ENCODE measurements at regions not wholly inside any gene's neighbourhood (a gene's known extent, or its start where the extent isn't known, plus 50 kb on each side); places are given as distances from the start of the nearest gene placed in this dataset.

GRCh38 chr2:240277807-240278522 lies 137.5 kb upstream of the OTOS start:
- no peak for DNase-seq (ENCODE audit: low read depth in 4 of 4, low spot score in 3 of 4)

GRCh38 chr2:240278661-240279060 lies 138.2 kb upstream of the OTOS start:
- no peak for DNase-seq (ENCODE audit: low read depth in 4 of 4, low spot score in 3 of 4)

GRCh38 chr2:240280621-240281020 lies 140.2 kb upstream of the OTOS start:
- no peak for DNase-seq (ENCODE audit: low read depth in 4 of 4, low spot score in 3 of 4)

- no peak for DNase-seq (ENCODE audit: low read depth in 4 of 4, low spot score in 3 of 4)
Measured at GRCh38 chr2:240284503-240285259, 144.2 kb upstream of the OTOS start.

- DNase-seq (ENCODE audit: low read depth in 4 of 4, low spot score in 3 of 4), result no peak
Measured at GRCh38 chr2:240285725-240286124, 145.3 kb upstream of the OTOS start.

- DNase-seq (ENCODE audit: low read depth in 4 of 4, low spot score in 3 of 4), result no peak
Measured at GRCh38 chr2:240286596-240286995, 146.1 kb upstream of the OTOS start.

- DNase-seq (ENCODE audit: low read depth in 4 of 4, low spot score in 3 of 4), result no peak
Measured at GRCh38 chr2:240287011-240287410, 146.6 kb upstream of the OTOS start.

GRCh38 chr2:240287496-240288086 lies 147.1 kb upstream of the OTOS start:
- no peak for DNase-seq (ENCODE audit: low read depth in 4 of 4, low spot score in 3 of 4)

- no peak for DNase-seq (ENCODE audit: low read depth in 4 of 4, low spot score in 3 of 4)
Measured at GRCh38 chr2:240288087-240288521, 147.4 kb upstream of the GPC1 start.

GRCh38 chr2:240289701-240290431 lies 145.6 kb upstream of the GPC1 start:
- no peak for DNase-seq (ENCODE audit: low read depth in 4 of 4, low spot score in 3 of 4)

GRCh38 chr2:240290432-240291336 lies 144.8 kb upstream of the GPC1 start:
- no peak for DNase-seq (ENCODE audit: low read depth in 4 of 4, low spot score in 3 of 4)

GRCh38 chr2:240291337-240292034 lies 144.0 kb upstream of the GPC1 start:
- DNase-seq (ENCODE audit: low read depth in 4 of 4, low spot score in 3 of 4), result peak in 1 of 4 donors; percentile 24

GRCh38 chr2:240292035-240292574 lies 143.4 kb upstream of the GPC1 start:
- no peak for DNase-seq (ENCODE audit: low read depth in 4 of 4, low spot score in 3 of 4)

- DNase-seq (ENCODE audit: low read depth in 4 of 4, low spot score in 3 of 4), result no peak
Measured at GRCh38 chr2:240292619-240293525, 142.6 kb upstream of the GPC1 start.

- peak in 1 of 4 donors; percentile 25 for DNase-seq (ENCODE audit: low read depth in 4 of 4, low spot score in 3 of 4)
Measured at GRCh38 chr2:240293557-240294461, 141.7 kb upstream of the GPC1 start.

- no peak for DNase-seq (ENCODE audit: low read depth in 4 of 4, low spot score in 3 of 4)
Measured at GRCh38 chr2:240294514-240294913, 140.9 kb upstream of the GPC1 start.

Measured in left renal pelvis (tissue), 4 donors.